ENCODE measurements at regions not wholly inside any gene's neighbourhood (a gene's known extent, or its start where the extent isn't known, plus 50 kb on each side); places are given as distances from the start of the nearest gene placed in this dataset.
A peak's percentile ranks its signal among the peaks of the same experiment; 100 is the strongest.

- in situ Hi-C loops (cut with MboI; ENCODE audit: low pct_unique_long_range_greater_than_20kb, low sequenced_read_pairs) = no loop called here
- no peak for DNase-seq
These were observed 56.4 kb downstream of the CD24 start for GRCh38 chr6:106918115-106918514.

- in situ Hi-C loops (cut with MboI; ENCODE audit: low pct_unique_long_range_greater_than_20kb, low sequenced_read_pairs) = no loop called here
- DNase-seq = no peak
These were observed 57.6 kb downstream of the CD24 start for GRCh38 chr6:106916891-106917290.

- DNase-seq = no peak
- in situ Hi-C loops (cut with MboI; ENCODE audit: low pct_unique_long_range_greater_than_20kb, low sequenced_read_pairs) = no loop called here
These were observed 60.8 kb downstream of the CD24 start for GRCh38 chr6:106913676-106914280.

- DNase-seq = no peak
- in situ Hi-C loops (cut with MboI; ENCODE audit: low pct_unique_long_range_greater_than_20kb, low sequenced_read_pairs) = no loop called here
These were observed 61.4 kb downstream of the CD24 start for GRCh38 chr6:106913111-106913510.

GRCh38 chr6:106912091-106912490 is 62.4 kb downstream of the CD24 start:
- in situ Hi-C loops (cut with MboI; ENCODE audit: low pct_unique_long_range_greater_than_20kb, low sequenced_read_pairs) = no loop called here
- no peak for DNase-seq

GRCh38 chr6:106910999-106911949 is 63.3 kb downstream of the CD24 start:
- in situ Hi-C loops (cut with MboI; ENCODE audit: low pct_unique_long_range_greater_than_20kb, low sequenced_read_pairs) = no loop called here

GRCh38 chr6:106908386-106908840 is 66.1 kb downstream of the CD24 start:
- in situ Hi-C loops (cut with MboI; ENCODE audit: low pct_unique_long_range_greater_than_20kb, low sequenced_read_pairs) = no loop called here
- no peak for DNase-seq

More at GRCh38 chr6:106910999-106911949, 63.3 kb downstream of the CD24 start:
- DNase-seq = peak; percentile 57

GRCh38 chr6:106907754-106908153 is 66.8 kb downstream of the CD24 start:
- DNase-seq = no peak
- in situ Hi-C loops (cut with MboI; ENCODE audit: low pct_unique_long_range_greater_than_20kb, low sequenced_read_pairs) = no loop called here

GRCh38 chr6:106906232-106906631 is 68.3 kb downstream of the CD24 start:
- DNase-seq = no peak
- in situ Hi-C loops (cut with MboI; ENCODE audit: low pct_unique_long_range_greater_than_20kb, low sequenced_read_pairs) = no loop called here

GRCh38 chr6:106903299-106903698 is 71.2 kb downstream of the CD24 start:
- in situ Hi-C loops (cut with MboI; ENCODE audit: low pct_unique_long_range_greater_than_20kb, low sequenced_read_pairs) = no loop called here
- no peak for DNase-seq

GRCh38 chr6:106901062-106901461 is 73.5 kb downstream of the CD24 start:
- DNase-seq = no peak
- in situ Hi-C loops (cut with MboI; ENCODE audit: low pct_unique_long_range_greater_than_20kb, low sequenced_read_pairs) = no loop called here

- no peak for DNase-seq
These were observed 74.8 kb downstream of the CD24 start for GRCh38 chr6:106899697-106900096.

GRCh38 chr6:106897580-106897979 is 76.9 kb downstream of the CD24 start:
- in situ Hi-C loops (cut with MboI; ENCODE audit: low pct_unique_long_range_greater_than_20kb, low sequenced_read_pairs) = no loop called here
- DNase-seq = no peak

More at GRCh38 chr6:106899697-106900096, 74.8 kb downstream of the CD24 start:
- in situ Hi-C loops (cut with MboI; ENCODE audit: low pct_unique_long_range_greater_than_20kb, low sequenced_read_pairs) = no loop called here

- DNase-seq = no peak
These were observed 78.9 kb downstream of the CD24 start for GRCh38 chr6:106895703-106896040.

GRCh38 chr6:106894978-106895702 is 79.4 kb downstream of the CD24 start:
- in situ Hi-C loops (cut with MboI; ENCODE audit: low pct_unique_long_range_greater_than_20kb, low sequenced_read_pairs) = no loop called here
- DNase-seq = no peak

More at GRCh38 chr6:106895703-106896040, 78.9 kb downstream of the CD24 start:
- in situ Hi-C loops (cut with MboI; ENCODE audit: low pct_unique_long_range_greater_than_20kb, low sequenced_read_pairs) = no loop called here

GRCh38 chr6:106892186-106892585 is 82.3 kb downstream of the CD24 start:
- no peak for DNase-seq
- in situ Hi-C loops (cut with MboI; ENCODE audit: low pct_unique_long_range_greater_than_20kb, low sequenced_read_pairs) = no loop called here

- in situ Hi-C loops (cut with MboI; ENCODE audit: low pct_unique_long_range_greater_than_20kb, low sequenced_read_pairs) = no loop called here
- DNase-seq = no peak
These were observed 84.1 kb downstream of the CD24 start for GRCh38 chr6:106890447-106890846.

- in situ Hi-C loops (cut with MboI; ENCODE audit: low pct_unique_long_range_greater_than_20kb, low sequenced_read_pairs) = no loop called here
- no peak for DNase-seq
These were observed 84.8 kb downstream of the CD24 start for GRCh38 chr6:106889692-106890091.

GRCh38 chr6:106886922-106887797 is 87.4 kb downstream of the CD24 start:
- in situ Hi-C loops (cut with MboI; ENCODE audit: low pct_unique_long_range_greater_than_20kb, low sequenced_read_pairs) = no loop called here
- no peak for DNase-seq
